ENCODE measurements at regions not wholly inside any gene's neighbourhood (a gene's known extent, or its start where the extent isn't known, plus 50 kb on each side); places are given as distances from the start of the nearest gene placed in this dataset.

DNA sequence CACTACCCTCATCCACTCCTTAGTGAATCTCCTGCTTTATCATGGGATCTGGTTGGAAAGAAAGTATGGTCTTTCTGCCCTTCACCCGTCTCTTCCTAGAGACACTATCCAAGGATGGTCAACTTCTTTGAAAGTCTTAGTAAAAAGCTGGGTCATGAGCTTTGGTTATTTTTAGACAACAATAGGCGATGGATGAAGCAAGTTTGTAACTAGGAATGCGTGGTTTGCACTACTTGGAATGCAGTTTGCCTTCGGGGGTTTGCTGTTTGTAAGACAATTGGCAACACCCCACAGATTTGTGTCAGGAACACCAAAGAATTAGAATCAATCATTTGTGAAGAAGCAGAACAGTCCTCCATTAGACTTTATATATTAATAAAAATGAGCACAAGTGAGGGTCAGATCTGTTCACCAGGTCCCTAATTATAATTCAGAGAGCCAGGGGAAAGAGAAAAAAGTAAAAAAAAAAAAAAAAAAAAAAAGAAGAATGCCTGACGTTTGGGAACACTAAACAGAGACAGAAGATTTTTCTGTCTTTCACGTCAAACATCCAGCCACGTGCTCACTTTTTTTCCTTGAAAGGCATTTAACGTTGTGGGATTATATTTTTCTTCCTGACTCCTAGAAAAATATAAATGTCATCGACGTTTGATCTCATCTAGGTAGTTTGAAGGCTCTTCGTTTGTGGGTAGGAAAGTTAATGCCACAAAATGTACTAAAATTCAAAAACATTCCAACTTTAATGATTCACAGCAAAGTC lies 60.7 kb upstream of the BTG3 start:
- Histone ChIP-seq H3K4me3 (ENCODE audit: low read length) (no peak overlapping the region), H3K4me1 (ENCODE audit: control insufficient read depth, insufficient read depth, low read length) (no peaks in the 10 kb centered on the region), H3K36me3 (ENCODE audit: control insufficient read depth, insufficient read depth, low read length) (no peaks in the 10 kb centered on the region), H3K27ac (ENCODE audit: low read length) (no peak overlapping the region), H3K27me3 (ENCODE audit: control insufficient read depth, insufficient read depth, low read length) (no peaks in the 10 kb centered on the region), H3K9me3 (ENCODE audit: control insufficient read depth, insufficient read depth, low read length) (no peaks in the 10 kb centered on the region)
- no peak for ATAC-seq
- Mint-ChIP-seq H3K9me3 (no peaks in the 10 kb centered on the region), H3K27ac (no peak overlapping the region), H3K4me1 (no peaks in the 10 kb centered on the region), H3K27me3 (ENCODE audit: low read depth in 2 of 2) (peaks cover 6 to 20% of the 10 kb centered on the region in 2 donors), H3K4me3 (no peak overlapping the region), H3K36me3 (no peaks in the 10 kb centered on the region)
- WGBS (ENCODE audit: insufficient coverage), result 75% methylated on average over 7 of the region's 11 CpGs
- intact Hi-C loops (cut with micrococcal nuclease), result no loop called here
- DNase-seq, result no peak
- TF ChIP-seq, protein P1, sequence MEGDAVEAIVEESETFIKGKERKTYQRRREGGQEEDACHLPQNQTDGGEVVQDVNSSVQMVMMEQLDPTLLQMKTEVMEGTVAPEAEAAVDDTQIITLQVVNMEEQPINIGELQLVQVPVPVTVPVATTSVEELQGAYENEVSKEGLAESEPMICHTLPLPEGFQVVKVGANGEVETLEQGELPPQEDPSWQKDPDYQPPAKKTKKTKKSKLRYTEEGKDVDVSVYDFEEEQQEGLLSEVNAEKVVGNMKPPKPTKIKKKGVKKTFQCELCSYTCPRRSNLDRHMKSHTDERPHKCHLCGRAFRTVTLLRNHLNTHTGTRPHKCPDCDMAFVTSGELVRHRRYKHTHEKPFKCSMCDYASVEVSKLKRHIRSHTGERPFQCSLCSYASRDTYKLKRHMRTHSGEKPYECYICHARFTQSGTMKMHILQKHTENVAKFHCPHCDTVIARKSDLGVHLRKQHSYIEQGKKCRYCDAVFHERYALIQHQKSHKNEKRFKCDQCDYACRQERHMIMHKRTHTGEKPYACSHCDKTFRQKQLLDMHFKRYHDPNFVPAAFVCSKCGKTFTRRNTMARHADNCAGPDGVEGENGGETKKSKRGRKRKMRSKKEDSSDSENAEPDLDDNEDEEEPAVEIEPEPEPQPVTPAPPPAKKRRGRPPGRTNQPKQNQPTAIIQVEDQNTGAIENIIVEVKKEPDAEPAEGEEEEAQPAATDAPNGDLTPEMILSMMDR (IDR thresholded peaks at IDR 0.05), result no peak

DNA sequence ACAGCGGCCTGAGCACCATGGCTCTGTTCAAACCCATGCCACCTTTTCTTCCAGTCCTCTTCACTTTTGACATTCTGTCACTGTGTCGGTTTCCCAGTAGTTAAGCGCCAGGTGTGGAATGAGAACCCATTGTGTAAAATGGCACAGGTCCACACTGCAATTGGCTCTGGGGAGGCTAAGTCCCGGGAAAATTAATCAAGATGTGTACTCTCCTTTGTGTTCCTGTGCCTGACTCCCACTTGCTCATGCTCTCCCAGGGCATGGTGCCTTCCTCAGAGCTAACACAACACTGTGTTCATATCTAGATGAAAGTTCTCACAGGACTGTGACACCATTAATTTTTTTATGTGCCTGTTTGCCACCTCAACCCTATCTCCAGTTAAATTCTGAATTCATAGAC lies 59.0 kb upstream of the BTG3 start:
- Histone ChIP-seq H3K36me3 (ENCODE audit: control insufficient read depth, insufficient read depth, low read length) (no peaks in the 10 kb centered on the region), H3K9me3 (ENCODE audit: control insufficient read depth, insufficient read depth, low read length) (no peaks in the 10 kb centered on the region), H3K4me3 (ENCODE audit: low read length) (no peak overlapping the region), H3K4me1 (ENCODE audit: control insufficient read depth, insufficient read depth, low read length) (no peaks in the 10 kb centered on the region), H3K27me3 (ENCODE audit: control insufficient read depth, insufficient read depth, low read length) (no peaks in the 10 kb centered on the region), H3K27ac (ENCODE audit: low read length) (no peak overlapping the region)
- intact Hi-C loops (cut with micrococcal nuclease), result no loop called here
- 94% methylated on average over 4 of the region's 4 CpGs for WGBS (ENCODE audit: insufficient coverage)
- H3K27ac Mint-ChIP-seq, result no peak overlapping the region
- H3K36me3 Mint-ChIP-seq, result no peaks in the 10 kb centered on the region
- no peak overlapping the region for H3K4me3 Mint-ChIP-seq
- peaks cover 8 to 20% of the 10 kb centered on the region in 2 donors for H3K27me3 Mint-ChIP-seq (ENCODE audit: low read depth in 2 of 2)
- TF ChIP-seq, protein P1 (IDR thresholded peaks at IDR 0.05), result no peak
- no peak for DNase-seq
- ATAC-seq, result no peak
- no peaks in the 10 kb centered on the region for H3K9me3 Mint-ChIP-seq
- H3K4me1 Mint-ChIP-seq, result no peaks in the 10 kb centered on the region

DNA sequence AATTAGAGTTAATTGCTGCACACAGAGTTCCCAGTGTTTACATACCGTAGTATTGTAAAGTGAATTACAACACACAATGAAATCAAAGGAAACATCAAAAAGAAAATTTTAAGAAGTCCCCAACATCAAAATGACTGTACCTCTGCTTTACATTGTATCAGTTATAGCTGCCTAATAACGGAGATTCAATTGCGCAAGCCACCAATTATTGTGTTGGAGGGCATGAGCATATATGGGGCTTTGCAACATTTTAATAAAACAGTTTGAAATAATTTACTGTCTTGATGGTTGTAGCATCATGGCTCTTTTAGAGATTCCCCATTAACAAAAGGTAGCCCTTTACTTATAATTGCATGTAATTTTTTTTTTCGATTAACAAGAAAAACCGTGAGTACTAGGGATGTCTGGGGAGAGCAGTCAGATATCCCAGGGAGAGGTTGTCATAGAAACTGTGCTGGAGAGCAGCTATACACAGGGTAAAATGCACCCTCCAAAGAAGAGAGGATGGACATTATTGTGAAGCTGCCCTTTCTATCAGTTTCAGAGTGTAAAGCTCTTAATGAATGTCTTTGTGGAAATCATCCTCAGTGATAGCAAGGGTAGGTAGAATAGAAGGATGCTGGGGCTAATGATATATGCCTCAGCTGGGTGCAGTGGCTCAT lies 55.9 kb upstream of the BTG3 start:
- TF ChIP-seq, protein P1 (IDR thresholded peaks at IDR 0.05), result no peak
- Mint-ChIP-seq H3K4me1 (no peaks in the 10 kb centered on the region), H3K27me3 (ENCODE audit: low read depth in 2 of 2) (peaks cover 11 to 20% of the 10 kb centered on the region in 2 donors), H3K36me3 (no peaks in the 10 kb centered on the region), H3K27ac (no peak overlapping the region), H3K4me3 (no peak overlapping the region), H3K9me3 (no peaks in the 10 kb centered on the region)
- H3K4me1 ChIP-seq (ENCODE audit: control insufficient read depth, insufficient read depth, low read length), result no peaks in the 10 kb centered on the region
- no peak overlapping the region for H3K4me3 ChIP-seq (ENCODE audit: low read length)
- DNase-seq, result no peak
- ATAC-seq, result no peak
- H3K27me3 ChIP-seq (ENCODE audit: control insufficient read depth, insufficient read depth, low read length), result no peaks in the 10 kb centered on the region
- H3K27ac ChIP-seq (ENCODE audit: low read length), result no peak overlapping the region
- H3K36me3 ChIP-seq (ENCODE audit: control insufficient read depth, insufficient read depth, low read length), result no peaks in the 10 kb centered on the region
- no peaks in the 10 kb centered on the region for H3K9me3 ChIP-seq (ENCODE audit: control insufficient read depth, insufficient read depth, low read length)
- intact Hi-C loops (cut with micrococcal nuclease), result no loop called here
- WGBS (ENCODE audit: insufficient coverage), result 94% methylated on average over 3 of the region's 5 CpGs
